ACC112 (cell line): ENCODE measurements at regions not wholly inside any gene's neighbourhood (a gene's known extent, or its start where the extent isn't known, plus 50 kb on each side); places are given as distances from the start of the nearest gene placed in this dataset.

ENCODE experiments used
- H2AFZ ChIP-seq: fragments of 200-600 bp; sonication (generic); one replicate; pipeline ENCODE4 v1.6.0; 2017; ENCODE audit warnings: antibody characterized with exemption, low read length; ENCODE audit not compliant: unreplicated experiment
- H3K27ac ChIP-seq: fragments of 200-600 bp; sonication (generic); 2 replicates; pipeline ENCODE4 v1.5.1; 2014; ENCODE audit warnings: low read depth, mild to moderate bottlenecking, antibody characterized with exemption, low read length, moderate library complexity
- H3K27me3 ChIP-seq: fragments of 200-600 bp; sonication (generic); 2 replicates; pipeline ENCODE4 v1.6.1; 2014; ENCODE audit warnings: mild to moderate bottlenecking, antibody characterized with exemption, low read length, moderate library complexity, mixed read lengths; ENCODE audit not compliant: insufficient read depth
- H3K36me3 ChIP-seq: fragments of 200-600 bp; sonication (generic); 2 replicates; pipeline ENCODE4 v1.6.1; 2016; ENCODE audit warnings: mild to moderate bottlenecking, antibody characterized with exemption, low read length, moderate library complexity, mixed read lengths; ENCODE audit not compliant: insufficient read depth
- H3K4me1 ChIP-seq: fragments of 200-600 bp; sonication (generic); one replicate; pipeline ENCODE4 v1.6.1; 2016; ENCODE audit warnings: low read length, mixed read lengths; ENCODE audit not compliant: insufficient read depth, unreplicated experiment, control insufficient read depth
- H3K4me3 ChIP-seq: fragments of 200-600 bp; sonication (generic); 2 replicates; pipeline ENCODE4 v1.5.1; 2014; ENCODE audit warnings: mild to moderate bottlenecking, low read depth, low read length
- H3K79me2 ChIP-seq: fragments of 200-600 bp; sonication (generic); one replicate; pipeline ENCODE4 v1.6.0; 2016; ENCODE audit warnings: low read length; ENCODE audit not compliant: control insufficient read depth, unreplicated experiment, insufficient read depth

- Histone ChIP-seq H3K79me2 (no peaks in the 10 kb centered on the region), H3K4me1 (no peaks in the 10 kb centered on the region)
Measured at GRCh38 chr2:167862296-167862695, 385.1 kb downstream of the STK39 start.

DNA sequence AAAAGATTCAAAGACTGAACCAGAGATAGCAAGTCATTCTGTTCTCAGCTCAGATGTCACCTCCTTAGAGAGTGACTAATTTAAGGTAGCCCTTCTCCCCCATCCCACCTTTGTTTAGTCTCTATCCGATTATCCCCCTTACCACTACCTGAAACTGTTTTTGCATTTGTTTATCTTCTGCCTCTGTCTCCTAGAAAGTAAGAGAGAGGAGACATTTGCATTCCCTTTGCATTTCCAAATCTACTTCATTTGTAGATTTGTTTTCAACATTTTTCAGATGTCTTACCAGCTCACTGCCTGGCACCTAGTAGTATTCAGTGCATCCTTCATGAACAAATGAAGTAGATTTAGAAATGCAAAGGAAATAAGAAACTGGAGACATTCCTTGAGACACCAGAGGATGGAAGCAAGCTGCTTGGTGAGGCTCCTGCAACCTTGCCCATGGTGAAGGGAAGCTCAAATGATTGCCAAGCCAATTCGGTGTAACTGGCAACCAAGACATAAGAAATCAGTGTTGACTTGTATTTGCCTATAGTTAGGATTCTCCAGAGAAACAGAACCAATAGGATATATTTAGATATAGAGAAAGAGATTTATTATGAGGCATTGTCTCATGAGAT lies 385.7 kb downstream of the STK39 start:
- Histone ChIP-seq H2AFZ (no peak overlapping the region), H3K36me3 (no peaks in the 10 kb centered on the region), H3K27ac (no peak overlapping the region), H3K4me1 (no peaks in the 10 kb centered on the region), H3K27me3 (peaks cover 44% of the 10 kb centered on the region), H3K79me2 (no peaks in the 10 kb centered on the region), H3K4me3 (no peak overlapping the region)

More at GRCh38 chr2:167862296-167862695, 385.1 kb downstream of the STK39 start:
- Histone ChIP-seq H3K4me3 (no peak overlapping the region), H2AFZ (no peak overlapping the region), H3K27me3 (peaks cover 42% of the 10 kb centered on the region), H3K27ac (no peak overlapping the region), H3K36me3 (no peaks in the 10 kb centered on the region)

DNA sequence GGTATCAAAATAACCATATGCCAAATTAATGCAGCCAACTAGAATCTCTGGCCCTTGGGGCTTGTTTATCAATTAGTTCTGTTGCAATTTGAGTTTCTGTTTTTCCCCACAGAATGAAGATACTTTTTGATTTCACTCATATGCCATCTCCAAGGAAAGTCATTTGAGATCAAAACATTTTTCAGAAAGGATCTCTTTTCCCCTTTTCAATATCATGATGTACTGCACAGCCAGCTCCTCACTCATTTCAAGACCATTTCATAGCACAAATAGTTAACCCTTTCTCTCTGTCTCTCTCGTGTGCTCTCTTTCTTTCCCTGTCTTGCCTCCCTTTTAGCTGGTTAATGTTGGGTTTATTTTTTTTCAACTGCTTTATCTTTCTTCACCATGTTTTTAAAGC lies 387.3 kb downstream of the STK39 start:
- H3K27ac ChIP-seq, result no peak overlapping the region
- peaks cover 48% of the 10 kb centered on the region for H3K27me3 ChIP-seq
- H3K4me3 ChIP-seq, result no peak overlapping the region
- no peaks in the 10 kb centered on the region for H3K79me2 ChIP-seq
- H3K4me1 ChIP-seq, result no peaks in the 10 kb centered on the region
- H3K36me3 ChIP-seq, result no peaks in the 10 kb centered on the region
- no peak overlapping the region for H2AFZ ChIP-seq

- H3K4me1 ChIP-seq, result no peaks in the 10 kb centered on the region
- no peaks in the 10 kb centered on the region for H3K36me3 ChIP-seq
- no peak overlapping the region for H2AFZ ChIP-seq
- peaks cover 48% of the 10 kb centered on the region for H3K27me3 ChIP-seq
- H3K79me2 ChIP-seq, result no peaks in the 10 kb centered on the region
- H3K27ac ChIP-seq, result no peak overlapping the region
- no peak overlapping the region for H3K4me3 ChIP-seq
Measured at GRCh38 chr2:167859676-167860075, 387.7 kb downstream of the STK39 start.

- Histone ChIP-seq H2AFZ (no peak overlapping the region), H3K79me2 (no peaks in the 10 kb centered on the region), H3K36me3 (no peaks in the 10 kb centered on the region), H3K4me1 (no peaks in the 10 kb centered on the region), H3K4me3 (no peak overlapping the region), H3K27ac (no peak overlapping the region), H3K27me3 (peaks cover 48% of the 10 kb centered on the region)
Measured at GRCh38 chr2:167858086-167858485, 389.3 kb downstream of the STK39 start.

DNA sequence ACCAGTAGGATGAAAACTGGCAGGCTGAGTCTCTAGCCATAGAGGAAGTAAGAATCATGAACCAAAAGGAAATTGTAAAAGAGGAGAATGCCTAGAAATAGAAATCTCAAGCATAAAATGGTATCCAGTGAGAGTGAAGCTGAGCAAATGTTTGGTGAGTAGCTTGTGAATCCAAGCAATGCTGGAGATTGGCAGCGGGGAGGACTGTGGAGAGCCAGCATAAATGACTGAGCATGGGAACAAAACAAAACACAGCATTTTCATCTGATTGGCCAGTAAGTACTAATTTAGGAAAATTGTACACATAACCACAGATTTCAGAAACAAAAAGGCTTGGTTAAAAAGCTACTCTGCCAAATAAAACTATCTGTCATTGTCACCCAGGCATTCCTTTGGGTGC lies 390.0 kb downstream of the STK39 start:
- Histone ChIP-seq H3K4me1 (no peaks in the 10 kb centered on the region), H2AFZ (no peak overlapping the region), H3K27ac (no peak overlapping the region), H3K4me3 (no peak overlapping the region), H3K36me3 (no peaks in the 10 kb centered on the region), H3K27me3 (peaks cover 48% of the 10 kb centered on the region), H3K79me2 (no peaks in the 10 kb centered on the region)

DNA sequence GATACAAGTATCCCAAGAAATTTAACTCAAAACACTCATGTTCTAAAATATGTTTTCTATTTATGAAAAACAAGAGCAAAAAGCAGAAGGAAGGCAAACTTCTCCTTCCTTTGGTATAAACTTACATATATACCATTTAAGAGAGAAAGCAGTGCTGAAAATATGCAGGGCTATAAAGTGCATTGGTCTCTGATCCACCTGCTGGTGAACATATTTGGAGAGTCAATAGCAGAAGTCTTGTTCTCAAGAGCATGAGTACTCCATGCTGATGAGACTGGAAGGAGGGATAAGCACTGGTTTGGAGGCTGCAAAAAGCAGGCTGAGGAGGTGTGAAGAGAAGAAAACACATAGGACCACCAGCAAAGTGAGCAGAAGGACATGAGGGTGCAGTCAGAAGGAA lies 391.2 kb downstream of the STK39 start:
- no peak overlapping the region for H3K4me3 ChIP-seq
- H3K4me1 ChIP-seq, result no peaks in the 10 kb centered on the region
- H3K79me2 ChIP-seq, result no peaks in the 10 kb centered on the region
- peaks cover 44% of the 10 kb centered on the region for H3K27me3 ChIP-seq
- no peak overlapping the region for H2AFZ ChIP-seq
- H3K36me3 ChIP-seq, result no peaks in the 10 kb centered on the region
- no peak overlapping the region for H3K27ac ChIP-seq

DNA sequence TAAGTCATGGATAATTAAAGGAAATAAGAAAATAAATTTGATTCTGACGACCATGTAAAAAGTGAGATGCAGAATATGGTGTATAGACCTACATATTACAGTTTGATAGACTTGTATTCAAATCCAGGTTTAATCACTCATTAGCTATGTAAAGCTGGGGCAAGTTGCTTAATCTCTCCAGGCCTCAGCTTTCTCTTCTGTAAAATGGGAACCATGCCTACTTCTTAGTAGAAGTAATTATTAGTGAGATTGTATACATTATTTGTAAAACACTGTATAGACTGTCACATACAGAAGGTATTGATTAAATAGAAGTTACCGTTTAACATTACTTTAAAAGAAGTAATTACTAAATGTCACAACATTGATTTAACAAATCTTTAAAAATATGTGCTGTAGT lies 392.2 kb downstream of the STK39 start:
- Histone ChIP-seq H3K79me2 (no peaks in the 10 kb centered on the region), H3K27me3 (peaks cover 34% of the 10 kb centered on the region), H2AFZ (no peak overlapping the region), H3K4me3 (no peak overlapping the region), H3K36me3 (no peaks in the 10 kb centered on the region), H3K4me1 (no peaks in the 10 kb centered on the region), H3K27ac (no peak overlapping the region)

DNA sequence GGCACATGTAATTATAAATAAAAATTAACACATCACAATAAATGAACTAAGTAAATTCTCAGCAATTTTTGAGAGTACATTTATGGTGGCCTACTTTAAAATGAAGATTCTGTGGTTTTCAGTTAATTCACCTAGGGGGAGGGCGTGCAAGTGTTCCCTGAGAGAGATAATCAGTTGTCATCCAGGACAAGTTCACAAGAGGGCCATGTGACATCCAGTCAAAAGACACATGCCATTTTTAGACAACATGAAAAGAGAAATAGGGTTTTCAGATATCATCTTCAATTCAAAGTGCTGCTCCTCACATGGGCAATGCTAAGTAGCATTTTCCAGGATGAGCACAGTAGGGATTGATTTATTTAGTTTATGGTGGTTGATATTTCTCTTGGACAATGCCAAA lies 393.7 kb downstream of the STK39 start:
- no peak overlapping the region for H3K4me3 ChIP-seq

DNA sequence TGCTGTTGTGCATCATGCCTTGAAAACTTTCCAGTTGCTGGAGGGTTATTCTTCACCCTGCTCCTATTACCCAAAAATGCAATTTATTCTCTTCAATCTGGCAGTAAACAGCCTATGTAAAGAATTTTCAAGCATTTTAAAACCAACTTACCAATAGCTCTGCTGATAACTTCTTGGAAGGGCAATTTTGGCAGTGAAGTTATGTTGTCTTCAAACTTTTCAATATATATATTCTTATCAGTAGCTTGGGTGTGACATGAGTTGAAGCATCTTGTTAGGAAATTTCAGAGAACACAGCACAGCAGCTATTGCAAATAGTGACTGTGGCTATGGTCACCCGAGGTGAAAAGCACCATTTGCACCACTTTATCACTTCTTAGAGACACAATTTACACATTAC lies 395.5 kb downstream of the STK39 start:
- Histone ChIP-seq H3K36me3 (no peaks in the 10 kb centered on the region), H3K4me1 (no peaks in the 10 kb centered on the region), H3K79me2 (no peaks in the 10 kb centered on the region), H2AFZ (no peak overlapping the region), H3K4me3 (no peak overlapping the region), H3K27ac (no peak overlapping the region), H3K27me3 (peaks cover 8% of the 10 kb centered on the region; the same call in 1 of the 2 replicates)

More for the DNA sequence above, 393.7 kb downstream of the STK39 start:
- no peaks in the 10 kb centered on the region for H3K4me1 ChIP-seq
- H3K27me3 ChIP-seq, result peaks cover 24% of the 10 kb centered on the region
- no peak overlapping the region for H2AFZ ChIP-seq
- H3K79me2 ChIP-seq, result no peaks in the 10 kb centered on the region
- H3K27ac ChIP-seq, result no peak overlapping the region
- H3K36me3 ChIP-seq, result no peaks in the 10 kb centered on the region

DNA sequence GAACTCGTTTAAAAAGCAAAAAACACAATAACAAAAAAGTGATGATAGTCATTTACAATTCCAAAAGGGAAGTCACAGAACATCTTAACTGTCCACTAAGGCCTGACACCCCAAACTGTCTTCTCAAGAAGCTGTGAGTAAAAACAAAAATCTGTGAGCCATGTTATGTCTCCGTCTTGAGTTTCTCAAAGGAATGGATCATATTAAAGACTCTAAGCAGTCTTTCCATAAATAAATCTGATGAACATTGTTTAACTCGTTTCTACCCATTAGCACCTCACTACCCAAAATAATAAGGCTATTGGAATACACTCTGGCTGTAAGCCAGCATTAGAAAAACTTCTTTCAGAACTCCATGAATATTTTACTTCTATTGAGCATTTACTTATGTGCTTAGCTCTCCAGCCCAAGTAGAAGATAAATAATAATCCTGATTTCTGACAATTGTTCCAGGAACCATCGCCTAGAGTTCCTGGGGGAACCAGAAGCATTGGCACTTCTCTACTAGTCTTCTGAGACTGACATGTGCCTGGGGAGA lies 396.0 kb downstream of the STK39 start:
- Histone ChIP-seq H3K27me3 (peaks cover 8% of the 10 kb centered on the region; the same call in 1 of the 2 replicates), H3K4me3 (no peak overlapping the region), H3K4me1 (no peaks in the 10 kb centered on the region), H3K79me2 (no peaks in the 10 kb centered on the region), H3K36me3 (no peaks in the 10 kb centered on the region), H3K27ac (no peak overlapping the region), H2AFZ (no peak overlapping the region)
